ENCODE measurements at regions not wholly inside any gene's neighbourhood (a gene's known extent, or its start where the extent isn't known, plus 50 kb on each side); places are given as distances from the start of the nearest gene placed in this dataset.

DNA sequence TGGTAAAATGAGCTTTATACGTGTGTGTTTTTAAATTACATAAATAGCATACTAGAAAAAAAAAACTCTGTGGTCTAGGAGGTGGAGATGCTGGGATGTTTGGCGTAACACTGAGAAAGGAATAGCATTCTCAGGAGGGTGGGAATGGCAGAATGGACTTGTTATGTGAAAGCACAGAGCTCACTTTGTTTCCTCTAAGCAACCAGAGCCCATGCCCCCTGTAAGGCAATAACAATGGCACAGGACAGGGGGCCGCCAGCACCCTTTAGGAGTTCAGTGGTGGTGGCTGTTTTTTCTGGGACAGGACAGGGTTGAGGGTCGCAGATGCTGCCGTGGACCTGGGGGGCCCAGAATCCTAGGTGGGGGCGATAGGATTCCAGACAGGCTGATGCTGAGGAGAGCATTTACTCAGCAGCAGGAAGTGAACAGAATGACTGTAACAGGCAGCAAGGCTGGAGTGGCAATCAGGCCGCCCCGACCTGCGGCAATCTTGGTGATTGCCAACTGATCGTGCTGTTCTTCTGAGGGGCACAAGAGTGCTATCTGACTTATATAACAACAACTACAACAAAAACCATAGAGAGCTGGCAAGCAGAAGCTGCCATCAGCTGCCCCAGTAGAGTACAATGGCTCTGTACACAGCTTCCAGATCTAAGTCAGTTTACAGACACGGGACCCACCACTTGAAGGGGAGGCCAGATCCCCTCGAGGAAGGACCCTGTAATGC lies 160.4 kb downstream of the UACA start:
- DNase-seq = no peak
- H3K36me3 ChIP-seq = no peaks in the 10 kb centered on the region
- H3K27me3 ChIP-seq (ENCODE audit: low read depth) = no peaks in the 10 kb centered on the region
- no peak for ATAC-seq
- intact Hi-C loops (cut with DNase I) = no loop called here
- no peak overlapping the region for H3K4me3 ChIP-seq
- H3K4me1 ChIP-seq = peaks cover 25% of the 10 kb centered on the region
- TF ChIP-seq, protein P1, sequence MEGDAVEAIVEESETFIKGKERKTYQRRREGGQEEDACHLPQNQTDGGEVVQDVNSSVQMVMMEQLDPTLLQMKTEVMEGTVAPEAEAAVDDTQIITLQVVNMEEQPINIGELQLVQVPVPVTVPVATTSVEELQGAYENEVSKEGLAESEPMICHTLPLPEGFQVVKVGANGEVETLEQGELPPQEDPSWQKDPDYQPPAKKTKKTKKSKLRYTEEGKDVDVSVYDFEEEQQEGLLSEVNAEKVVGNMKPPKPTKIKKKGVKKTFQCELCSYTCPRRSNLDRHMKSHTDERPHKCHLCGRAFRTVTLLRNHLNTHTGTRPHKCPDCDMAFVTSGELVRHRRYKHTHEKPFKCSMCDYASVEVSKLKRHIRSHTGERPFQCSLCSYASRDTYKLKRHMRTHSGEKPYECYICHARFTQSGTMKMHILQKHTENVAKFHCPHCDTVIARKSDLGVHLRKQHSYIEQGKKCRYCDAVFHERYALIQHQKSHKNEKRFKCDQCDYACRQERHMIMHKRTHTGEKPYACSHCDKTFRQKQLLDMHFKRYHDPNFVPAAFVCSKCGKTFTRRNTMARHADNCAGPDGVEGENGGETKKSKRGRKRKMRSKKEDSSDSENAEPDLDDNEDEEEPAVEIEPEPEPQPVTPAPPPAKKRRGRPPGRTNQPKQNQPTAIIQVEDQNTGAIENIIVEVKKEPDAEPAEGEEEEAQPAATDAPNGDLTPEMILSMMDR (IDR thresholded peaks at IDR 0.05) = no peak
- no peak overlapping the region for H3K27ac ChIP-seq
- H3K9me3 ChIP-seq = peaks cover 4% of the 10 kb centered on the region

GRCh38 chr15:70602281-70602680 lies 161.1 kb downstream of the UACA start:
- DNase-seq = no peak

GRCh38 chr15:70597945-70598344 lies 165.4 kb downstream of the UACA start:
- Histone ChIP-seq H3K9me3 (peaks cover 11% of the 10 kb centered on the region), H3K4me3 (no peak overlapping the region), H3K27ac (no peak overlapping the region), H3K4me1 (no peaks in the 10 kb centered on the region), H3K36me3 (no peaks in the 10 kb centered on the region), H3K27me3 (ENCODE audit: low read depth) (no peaks in the 10 kb centered on the region)
- TF ChIP-seq, protein P1 (IDR thresholded peaks at IDR 0.05) = no peak
- no peak for DNase-seq
- intact Hi-C loops (cut with DNase I) = no loop called here
- no peak for ATAC-seq

More at GRCh38 chr15:70602281-70602680, 161.1 kb downstream of the UACA start:
- H3K4me1 ChIP-seq = peaks cover 21% of the 10 kb centered on the region
- TF ChIP-seq, protein P1 (IDR thresholded peaks at IDR 0.05) = no peak
- ATAC-seq = no peak
- H3K36me3 ChIP-seq = no peaks in the 10 kb centered on the region
- intact Hi-C loops (cut with DNase I) = no loop called here
- peaks cover 4% of the 10 kb centered on the region for H3K9me3 ChIP-seq
- H3K27me3 ChIP-seq (ENCODE audit: low read depth) = no peaks in the 10 kb centered on the region
- H3K4me3 ChIP-seq = no peak overlapping the region
- H3K27ac ChIP-seq = no peak overlapping the region

DNA sequence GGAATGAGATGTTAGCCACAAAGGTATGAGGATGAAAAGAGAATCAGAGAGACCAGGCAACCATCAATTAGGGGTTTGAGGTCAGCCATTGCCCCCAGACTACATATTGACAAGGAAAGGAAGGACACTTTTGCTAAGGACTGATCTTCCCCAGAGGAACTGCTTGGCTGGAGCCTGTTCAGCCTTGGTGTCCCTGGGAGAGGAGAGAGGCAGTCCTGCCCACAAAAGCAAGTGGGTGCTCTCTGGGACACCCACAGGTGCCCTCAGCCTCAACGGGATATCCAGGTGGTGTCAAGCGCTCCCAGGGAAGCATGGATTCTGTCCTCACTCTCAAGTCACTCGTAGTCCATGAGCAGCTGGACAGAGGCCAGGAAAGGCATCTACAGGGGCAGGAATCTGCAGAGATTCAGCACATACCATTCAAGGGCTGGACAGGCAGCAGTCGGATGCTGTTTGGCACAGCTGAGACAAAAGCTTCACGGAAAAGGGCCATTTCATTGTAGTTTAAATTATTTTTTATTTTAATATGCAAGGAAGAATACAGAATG lies 166.2 kb downstream of the UACA start:
- TF ChIP-seq, protein P1 (IDR thresholded peaks at IDR 0.05) = no peak
- H3K27ac ChIP-seq = no peak overlapping the region
- no peaks in the 10 kb centered on the region for H3K4me1 ChIP-seq
- intact Hi-C loops (cut with DNase I) = no loop called here
- H3K27me3 ChIP-seq (ENCODE audit: low read depth) = no peaks in the 10 kb centered on the region
- no peaks in the 10 kb centered on the region for H3K36me3 ChIP-seq
- DNase-seq (no peak), ATAC-seq (no peak)
- H3K4me3 ChIP-seq = no peak overlapping the region
- peaks cover 11% of the 10 kb centered on the region for H3K9me3 ChIP-seq

GRCh38 chr15:70596354-70597055 lies 166.9 kb downstream of the UACA start:
- ATAC-seq = no peak
- H3K27ac ChIP-seq = no peak overlapping the region
- no peaks in the 10 kb centered on the region for H3K4me1 ChIP-seq
- H3K27me3 ChIP-seq (ENCODE audit: low read depth) = no peaks in the 10 kb centered on the region
- TF ChIP-seq, protein P1 (IDR thresholded peaks at IDR 0.05) = no peak
- no peaks in the 10 kb centered on the region for H3K36me3 ChIP-seq
- intact Hi-C loops (cut with DNase I) = no loop called here
- no peak for DNase-seq
- peaks cover 11% of the 10 kb centered on the region for H3K9me3 ChIP-seq
- no peak overlapping the region for H3K4me3 ChIP-seq

All from lower lobe of right lung (tissue), 2 donors.